Hepatocyte (in vitro differentiated cells): ENCODE measurements at regions not wholly inside any gene's neighbourhood (a gene's known extent, or its start where the extent isn't known, plus 50 kb on each side); places are given as distances from the start of the nearest gene placed in this dataset.

Experiments
- CTCF ChIP-seq: fragments of 200-600 bp; sonication (generic); IDR thresholded peaks from 2 replicates; pipeline ENCODE4 v1.5.1; 2016; ENCODE audit warnings: antibody characterized with exemption, mild to moderate bottlenecking; ENCODE audit not compliant: poor library complexity
- EZH2 ChIP-seq: fragments of 200-600 bp; sonication (generic); IDR thresholded peaks from 2 replicates; pipeline ENCODE4 v1.6.1; 2016; ENCODE audit warnings: antibody characterized with exemption, mild to moderate bottlenecking, borderline replicate concordance
- EZH2phosphoT487 ChIP-seq: fragments of 200-600 bp; sonication (generic); IDR thresholded peaks from one replicate; pipeline ENCODE4 v1.6.1; 2018; ENCODE audit warnings: antibody characterized with exemption, mild to moderate bottlenecking, low read depth, moderate library complexity; ENCODE audit not compliant: unreplicated experiment, severe bottlenecking

- TF ChIP-seq EZH2 (no peak), CTCF (no peak), EZH2phosphoT487 (no peak)
These were observed 150.3 kb upstream of the SEMA6A start for GRCh38 chr5:116724971-116725370.
